ENCODE measurements at regions not wholly inside any gene's neighbourhood (a gene's known extent, or its start where the extent isn't known, plus 50 kb on each side); places are given as distances from the start of the nearest gene placed in this dataset.

DNA sequence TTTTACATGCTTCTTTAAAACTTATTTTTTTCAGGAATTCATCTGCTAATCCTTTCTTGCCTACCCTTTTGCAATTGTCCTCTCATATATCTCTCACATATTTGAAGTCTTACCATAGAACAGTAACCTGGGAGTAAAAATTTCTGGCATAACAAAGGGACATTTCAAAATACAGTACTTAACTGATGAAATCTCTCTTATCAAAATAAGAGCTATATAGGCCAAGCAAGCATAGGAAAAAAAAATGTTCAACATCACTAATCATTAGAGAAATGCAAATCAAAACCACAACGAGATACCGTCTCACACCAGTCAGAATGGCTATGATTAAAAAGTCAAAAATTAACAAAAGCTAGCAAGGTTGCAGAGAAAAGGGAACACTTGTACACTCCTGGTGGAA lies 2062.7 kb upstream of the CDH6 start:
- peaks cover 0 to 5% of the 10 kb centered on the region in 2 experiments; a peak in 1 of 4 replicates for H3K9me3 ChIP-seq (ENCODE audit: insufficient read depth in 2 of 2, low read depth in 1 of 2, low read length in 1 of 2)
- H3K4me2 ChIP-seq (ENCODE audit: insufficient read depth in 1 of 2, low read depth in 2 of 2, low read length in 2 of 2): no peak overlapping the region
- TF ChIP-seq SP2 (IDR thresholded peaks at IDR 0.05; ENCODE audit: low read length) (no peak), CBX8 (IDR thresholded peaks at IDR 0.05; ENCODE audit: borderline replicate concordance, low read depth, low read length) (no peak), POU5F1 (IDR thresholded peaks at IDR 0.05; ENCODE audit: low read depth, low read length) (no peak), TBP (IDR thresholded peaks at IDR 0.05; ENCODE audit: low read depth, low read length) (no peak), EP300 (IDR thresholded peaks at IDR 0.05; ENCODE audit: borderline replicate concordance in 1 of 2, low read depth in 2 of 2, low read length in 2 of 2) (no peak), TAF1 (IDR thresholded peaks at IDR 0.05; ENCODE audit: low read depth, low read length) (no peak), HDAC6 (IDR thresholded peaks at IDR 0.05; ENCODE audit: low read depth, low read length) (no peak), TCF12 (IDR thresholded peaks at IDR 0.05; ENCODE audit: low read depth, low read length) (no peak), POLR2A (IDR thresholded peaks at IDR 0.05; ENCODE audit: control extremely low read depth in 1 of 2, low read depth in 2 of 2, low read length in 2 of 2) (no peak)
- TF ChIP-seq, protein P1, sequence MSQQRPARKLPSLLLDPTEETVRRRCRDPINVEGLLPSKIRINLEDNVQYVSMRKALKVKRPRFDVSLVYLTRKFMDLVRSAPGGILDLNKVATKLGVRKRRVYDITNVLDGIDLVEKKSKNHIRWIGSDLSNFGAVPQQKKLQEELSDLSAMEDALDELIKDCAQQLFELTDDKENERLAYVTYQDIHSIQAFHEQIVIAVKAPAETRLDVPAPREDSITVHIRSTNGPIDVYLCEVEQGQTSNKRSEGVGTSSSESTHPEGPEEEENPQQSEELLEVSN (IDR thresholded peaks at IDR 0.05): no peak
- TF ChIP-seq, protein P2, sequence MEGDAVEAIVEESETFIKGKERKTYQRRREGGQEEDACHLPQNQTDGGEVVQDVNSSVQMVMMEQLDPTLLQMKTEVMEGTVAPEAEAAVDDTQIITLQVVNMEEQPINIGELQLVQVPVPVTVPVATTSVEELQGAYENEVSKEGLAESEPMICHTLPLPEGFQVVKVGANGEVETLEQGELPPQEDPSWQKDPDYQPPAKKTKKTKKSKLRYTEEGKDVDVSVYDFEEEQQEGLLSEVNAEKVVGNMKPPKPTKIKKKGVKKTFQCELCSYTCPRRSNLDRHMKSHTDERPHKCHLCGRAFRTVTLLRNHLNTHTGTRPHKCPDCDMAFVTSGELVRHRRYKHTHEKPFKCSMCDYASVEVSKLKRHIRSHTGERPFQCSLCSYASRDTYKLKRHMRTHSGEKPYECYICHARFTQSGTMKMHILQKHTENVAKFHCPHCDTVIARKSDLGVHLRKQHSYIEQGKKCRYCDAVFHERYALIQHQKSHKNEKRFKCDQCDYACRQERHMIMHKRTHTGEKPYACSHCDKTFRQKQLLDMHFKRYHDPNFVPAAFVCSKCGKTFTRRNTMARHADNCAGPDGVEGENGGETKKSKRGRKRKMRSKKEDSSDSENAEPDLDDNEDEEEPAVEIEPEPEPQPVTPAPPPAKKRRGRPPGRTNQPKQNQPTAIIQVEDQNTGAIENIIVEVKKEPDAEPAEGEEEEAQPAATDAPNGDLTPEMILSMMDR (IDR thresholded peaks at IDR 0.05; ENCODE audit: control extremely low read depth in 1 of 3, insufficient read depth in 1 of 3, low read depth in 1 of 3, low read length in 3 of 3): no peak
- TF ChIP-seq, protein P3, sequence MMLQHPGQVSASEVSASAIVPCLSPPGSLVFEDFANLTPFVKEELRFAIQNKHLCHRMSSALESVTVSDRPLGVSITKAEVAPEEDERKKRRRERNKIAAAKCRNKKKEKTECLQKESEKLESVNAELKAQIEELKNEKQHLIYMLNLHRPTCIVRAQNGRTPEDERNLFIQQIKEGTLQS (IDR thresholded peaks at IDR 0.05; ENCODE audit: insufficient read depth, low read depth, low read length): no peak

More for the DNA sequence above, 2062.7 kb upstream of the CDH6 start:
- no peaks in the 10 kb centered on the region for H4K20me1 ChIP-seq (replicated peaks in 1 of 2; ENCODE audit: control insufficient read depth in 1 of 2, insufficient read depth in 2 of 2, low read length in 2 of 2)
- H3K27ac ChIP-seq (ENCODE audit: low read depth, low read length): no peak overlapping the region
- H3K27me3 ChIP-seq (replicated peaks in 1 of 4; ENCODE audit: control insufficient read depth in 3 of 4, extremely low read depth in 1 of 4, insufficient read depth in 3 of 4, low read length in 3 of 4): no peaks in the 10 kb centered on the region
- no peaks in the 10 kb centered on the region for H3K79me2 ChIP-seq (ENCODE audit: control insufficient read depth in 1 of 2, insufficient read depth in 2 of 2, low read length in 2 of 2)
- H3K4me1 ChIP-seq (replicated peaks in 1 of 4; ENCODE audit: control insufficient read depth in 3 of 4, insufficient read depth in 4 of 4, low read length in 3 of 4): no peaks in the 10 kb centered on the region
- no peak overlapping the region for H3K18ac ChIP-seq (ENCODE audit: extremely low read depth, low read length)
- no peak overlapping the region for H3K23ac ChIP-seq (ENCODE audit: insufficient read length)
- H2BK15ac ChIP-seq (ENCODE audit: low read length): no peak overlapping the region
- H3K36me3 ChIP-seq (ENCODE audit: control insufficient read depth in 2 of 4, insufficient read depth in 4 of 4, low read length in 3 of 4): no peaks in the 10 kb centered on the region
- H3K56ac ChIP-seq (replicated peaks; ENCODE audit: insufficient read length, low read depth, low read length): no peak overlapping the region
- H3K9ac ChIP-seq (replicated peaks in 1 of 4; ENCODE audit: extremely low read depth in 1 of 4, low read depth in 3 of 4, low read length in 3 of 4): no peak overlapping the region
- no peak for FAIRE-seq
- DNase-seq (ENCODE audit: low read depth in 1 of 2, low spot score in 2 of 2): no peak
- no peak overlapping the region for H2BK20ac ChIP-seq (ENCODE audit: low read length)
- H2BK120ac ChIP-seq (replicated peaks; ENCODE audit: low read depth, low read length): no peak overlapping the region
- no peak overlapping the region for H3K14ac ChIP-seq (ENCODE audit: insufficient read length)
- H3K4ac ChIP-seq (replicated peaks; ENCODE audit: insufficient read length, low read depth, low read length): no peak overlapping the region
- no peak overlapping the region for H4K91ac ChIP-seq (replicated peaks; ENCODE audit: insufficient read length, low read length)
- H3K79me1 ChIP-seq (ENCODE audit: low read depth, low read length): no peaks in the 10 kb centered on the region
- ChIA-PET POLR2A (ENCODE audit: partially characterized antibody) (no interaction called here), CTCF (ENCODE audit: partially characterized antibody) (interaction anchor here (1.5 kb wide), 1 partner anchor 8 kb away, joined by 6 read pairs; no protein-coding TSS in a partner anchor)
- no peak overlapping the region for H4K5ac ChIP-seq (ENCODE audit: insufficient read length, low read depth, low read length)
- H2BK12ac ChIP-seq (ENCODE audit: low read depth, low read length): no peak overlapping the region
- H2BK5ac ChIP-seq (ENCODE audit: low read depth, low read length): no peak overlapping the region
- H4K8ac ChIP-seq (ENCODE audit: extremely low read depth, insufficient read depth, low read length): no peak overlapping the region
- no peaks in the 10 kb centered on the region for H3K23me2 ChIP-seq (ENCODE audit: low read depth, low read length)
- no peak overlapping the region for H3K4me3 ChIP-seq (ENCODE audit: extremely low read depth in 1 of 4, insufficient read depth in 2 of 4, low read depth in 3 of 4, low read length in 4 of 4)
- WGBS, 2 experiments (ENCODE audit: extremely low coverage in 1 of 2, insufficient coverage in 1 of 2, insufficient read length in 1 of 2, insufficient replicate concordance in 2 of 2, low coverage in 1 of 2, low lambda C conversion rate in 2 of 2, missing lambda C conversion rate in 1 of 2): 89% methylated on average over 2 of the region's 2 CpGs; no CpG with 5 or more reads in 1 of the 2 experiments
- peak overlapping the region; percentile 53; the same call in 1 of the 2 replicates for H2AFZ ChIP-seq (ENCODE audit: low read length)
- no peak overlapping the region for H2AK5ac ChIP-seq (ENCODE audit: low read depth, low read length)

Measured in H1 (cell line).